Suprapubic skin (tissue), 4 donors: ENCODE measurements at regions not wholly inside any gene's neighbourhood (a gene's known extent, or its start where the extent isn't known, plus 50 kb on each side); places are given as distances from the start of the nearest gene placed in this dataset.

Experiments used
- DNase-seq, 2 donors: peaks; one replicate each; pipeline ENCODE4 v3.0.0-alpha.2; 2019; ENCODE audit warnings: low spot score in 2 of 2
- H3K27ac ChIP-seq: fragments of 200-600 bp; sonication (generic); one replicate; pipeline ENCODE4 v1.5.1; 2019
- H3K27me3 ChIP-seq: fragments of 200-600 bp; sonication (generic); one replicate; pipeline ENCODE4 v1.5.1; 2019
- H3K36me3 ChIP-seq: fragments of 200-600 bp; sonication (generic); one replicate; pipeline ENCODE4 v1.5.1; 2019
- H3K4me1 ChIP-seq: fragments of 200-600 bp; sonication (generic); one replicate; pipeline ENCODE4 v1.5.1; 2019
- H3K4me3 ChIP-seq: fragments of 200-600 bp; sonication (generic); one replicate; pipeline ENCODE4 v1.5.1; 2019; ENCODE audit warnings: mild to moderate bottlenecking
- H3K9me3 ChIP-seq: fragments of 200-600 bp; sonication (generic); one replicate; pipeline ENCODE4 v1.5.1; 2019
- CTCF ChIP-seq, 2 donors: fragments of 200-600 bp in 1 of 2; fragments of 450-650 bp in 1 of 2; sonication (generic) in 1 of 2; IDR thresholded peaks; one replicate each; pipeline ENCODE4 v1.5.1; 2016 to 2019; ENCODE audit warnings: antibody characterized with exemption in 2 of 2, mild to moderate bottlenecking in 1 of 2, moderate library complexity in 1 of 2
- EP300 ChIP-seq: sonication (generic); formaldehyde crosslinking; IDR thresholded peaks from one replicate; pipeline ENCODE4 v1.6.1; 2017; ENCODE audit warnings: antibody characterized with exemption
- POLR2A ChIP-seq, 2 donors: fragments of 450-650 bp; IDR thresholded peaks; one replicate each; pipeline ENCODE4 v1.6.1; 2017; ENCODE audit warnings: antibody characterized with exemption in 2 of 2, mild to moderate bottlenecking in 2 of 2, moderate library complexity in 2 of 2
- POLR2AphosphoS5 ChIP-seq, 3 donors: sonication (generic); formaldehyde crosslinking; IDR thresholded peaks; one replicate each; pipeline ENCODE4 v1.6.1; 2017; ENCODE audit warnings: antibody characterized with exemption in 3 of 3
- WGBS: methylation state at CpG from one replicate; pipeline ENCODE4 v1.1.5; 2018; 5-methylcytosine and 5-hydroxymethylcytosine counted together

DNA sequence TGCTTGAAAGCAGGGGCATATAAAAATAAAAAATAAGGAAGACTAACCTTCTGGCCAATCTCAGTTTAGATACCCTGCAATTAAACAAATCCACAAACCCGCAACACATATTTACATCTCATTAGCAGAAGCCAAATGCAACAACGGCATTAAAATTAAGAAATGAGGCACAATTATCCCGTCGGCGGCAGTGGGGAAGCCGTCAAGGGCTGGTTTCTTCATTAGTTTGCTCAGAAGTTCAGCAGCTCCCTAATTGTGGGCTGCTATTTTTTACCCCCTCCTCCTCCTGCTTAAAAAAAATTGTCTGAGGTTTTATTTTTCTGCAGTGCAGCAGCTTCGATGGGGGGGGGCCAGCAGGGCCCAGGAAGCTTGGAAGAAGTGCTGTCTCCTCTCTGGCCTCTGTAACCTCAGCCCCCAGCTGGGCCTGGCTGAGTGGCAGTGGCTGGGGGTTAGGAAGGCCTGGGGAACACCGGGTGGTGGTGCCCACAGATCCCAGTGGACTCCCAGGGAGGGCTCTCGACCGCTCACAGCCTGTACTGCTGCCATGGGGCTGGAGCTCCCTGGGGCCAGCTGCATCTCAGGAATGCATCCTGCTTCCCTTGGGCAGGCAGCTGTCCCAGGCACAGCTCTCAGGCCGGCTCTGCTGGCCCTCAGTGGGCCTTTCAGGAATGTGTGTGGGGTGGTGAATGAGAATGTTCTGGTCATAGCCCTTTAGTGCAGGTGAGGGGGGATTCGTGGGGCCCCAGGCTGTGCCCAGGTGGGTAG is 148.7 kb upstream of the B3GAT1 start:
- TF ChIP-seq POLR2AphosphoS5 (IDR thresholded peaks at IDR 0.05), result no peak
- TF ChIP-seq POLR2A (IDR thresholded peaks at IDR 0.05), result no peak
- no peak for TF ChIP-seq CTCF (IDR thresholded peaks at IDR 0.05)
- TF ChIP-seq EP300, result no peak
- H3K27me3 ChIP-seq, result peaks cover 5% of the 10 kb centered on the region
- no peaks in the 10 kb centered on the region for H3K9me3 ChIP-seq
- no peaks in the 10 kb centered on the region for H3K36me3 ChIP-seq
- DNase-seq, result peak; percentile 27 to 58
- no peak overlapping the region for H3K27ac ChIP-seq
- 67% methylated on average over 7 of the region's 12 CpGs for WGBS
- H3K4me3 ChIP-seq, result no peak overlapping the region
- no peaks in the 10 kb centered on the region for H3K4me1 ChIP-seq

GRCh38 chr11:134560066-134560465 is 148.0 kb upstream of the B3GAT1 start:
- no peaks in the 10 kb centered on the region for H3K4me1 ChIP-seq

DNA sequence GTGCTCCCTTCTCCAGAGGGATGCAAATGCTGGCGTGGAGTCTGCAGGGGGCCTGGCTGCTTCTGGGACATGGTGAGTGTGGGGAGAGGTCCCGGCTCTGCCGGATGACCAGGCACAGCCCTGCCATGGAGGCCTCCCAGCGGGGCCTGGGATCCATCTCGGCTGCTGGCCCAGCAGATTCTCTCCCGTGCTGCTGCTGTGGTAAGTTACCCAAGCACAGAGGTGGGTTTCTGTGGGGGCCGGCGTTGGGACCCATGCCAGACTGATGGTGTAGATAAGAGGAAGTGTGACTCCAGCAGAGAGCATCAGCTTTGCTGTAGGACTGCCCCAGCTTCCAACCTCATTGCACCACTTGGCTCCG is 147.5 kb upstream of the B3GAT1 start:
- WGBS, result 48% methylated on average over 3 of the region's 9 CpGs
- Histone ChIP-seq H3K27me3 (peaks cover 5% of the 10 kb centered on the region), H3K4me1 (no peaks in the 10 kb centered on the region), H3K4me3 (no peak overlapping the region), H3K36me3 (no peaks in the 10 kb centered on the region), H3K9me3 (no peaks in the 10 kb centered on the region), H3K27ac (no peak overlapping the region)
- peak; percentile 28 to 78 for DNase-seq
- TF ChIP-seq POLR2AphosphoS5 (IDR thresholded peaks at IDR 0.05) (no peak), POLR2A (IDR thresholded peaks at IDR 0.05) (no peak), EP300 (no peak), CTCF (IDR thresholded peaks at IDR 0.05) (no peak)

More at GRCh38 chr11:134560066-134560465, 148.0 kb upstream of the B3GAT1 start:
- TF ChIP-seq CTCF (IDR thresholded peaks at IDR 0.05) (no peak), POLR2AphosphoS5 (IDR thresholded peaks at IDR 0.05) (no peak), EP300 (no peak), POLR2A (IDR thresholded peaks at IDR 0.05) (no peak)
- Histone ChIP-seq H3K4me3 (no peak overlapping the region), H3K27ac (no peak overlapping the region), H3K36me3 (no peaks in the 10 kb centered on the region), H3K27me3 (peaks cover 5% of the 10 kb centered on the region), H3K9me3 (no peaks in the 10 kb centered on the region)
- 49% methylated on average over 6 of the region's 6 CpGs for WGBS
- peak; percentile 40 to 75 for DNase-seq

DNA sequence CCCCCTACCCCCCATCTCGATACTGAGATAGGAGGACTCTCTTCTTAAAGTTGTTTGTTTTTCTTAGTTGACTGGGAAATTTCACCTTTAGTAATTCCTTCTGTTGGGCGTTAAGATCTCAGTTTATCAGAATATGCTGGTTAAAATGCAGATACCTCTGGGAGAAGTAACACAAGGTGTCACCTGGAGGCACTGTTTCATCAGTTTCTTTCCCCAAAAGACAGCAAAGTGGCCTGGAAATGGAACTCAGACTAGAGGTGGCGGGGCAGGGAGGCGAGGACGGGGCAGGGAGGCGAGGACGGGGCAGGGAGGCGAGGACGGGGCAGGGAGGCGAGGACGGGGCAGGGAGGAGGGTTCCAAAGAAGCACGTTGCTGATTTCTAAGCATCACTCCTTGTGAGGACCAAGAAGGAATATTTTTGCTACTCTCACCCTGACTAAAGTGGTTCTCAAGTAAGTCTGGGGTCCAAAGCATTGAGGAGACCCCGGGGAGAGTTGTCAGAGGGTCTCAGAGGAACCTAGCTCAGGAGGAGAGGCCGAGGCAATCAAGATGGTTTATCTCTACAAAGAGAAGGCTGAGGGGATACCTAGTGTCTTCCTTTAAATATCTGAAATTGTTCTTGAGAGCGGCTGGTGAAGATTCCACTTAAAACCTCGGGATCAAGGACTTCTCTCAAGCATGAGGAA is 147.0 kb upstream of the B3GAT1 start:
- Histone ChIP-seq H3K9me3 (no peaks in the 10 kb centered on the region), H3K27ac (no peak overlapping the region), H3K27me3 (peaks cover 5% of the 10 kb centered on the region), H3K36me3 (no peaks in the 10 kb centered on the region), H3K4me3 (no peak overlapping the region), H3K4me1 (no peaks in the 10 kb centered on the region)
- peak; percentile 7 to 26 for DNase-seq
- TF ChIP-seq CTCF (IDR thresholded peaks at IDR 0.05) (no peak), POLR2A (IDR thresholded peaks at IDR 0.05) (no peak), POLR2AphosphoS5 (IDR thresholded peaks at IDR 0.05) (no peak), EP300 (no peak)
- 74% methylated on average over 16 of the region's 16 CpGs for WGBS

DNA sequence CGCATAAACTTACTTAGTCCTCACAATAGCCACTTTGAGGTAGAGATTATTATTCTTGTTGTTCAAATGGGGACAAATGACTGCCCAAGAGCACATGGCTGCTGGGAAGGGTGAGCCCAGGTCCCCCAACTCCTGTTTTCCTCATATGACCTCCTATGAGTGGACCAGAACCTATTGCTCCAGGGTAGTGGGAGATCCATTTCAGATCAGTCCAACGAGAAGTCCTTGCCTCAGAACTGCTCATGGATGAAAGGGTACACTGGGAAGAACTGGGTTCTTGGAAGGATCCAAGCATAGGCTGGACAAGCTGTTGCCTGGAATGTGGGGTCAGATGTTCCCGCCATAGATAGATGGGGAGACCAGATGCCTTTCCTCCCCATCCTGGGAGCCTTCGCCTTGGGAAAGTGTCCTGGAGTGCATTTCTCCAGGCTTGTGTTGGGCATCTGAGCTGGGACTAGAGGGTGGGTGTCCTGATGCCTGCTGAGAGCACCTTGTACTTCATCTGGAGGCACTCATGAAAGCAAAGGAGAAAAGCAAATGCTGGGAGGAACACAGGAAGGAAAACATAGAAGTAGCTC is 146.3 kb upstream of the B3GAT1 start:
- DNase-seq, result peak in 1 of 2 donors; percentile 14
- no peak overlapping the region for H3K4me3 ChIP-seq
- WGBS, result 96% methylated on average over 3 of the region's 4 CpGs
- no peak overlapping the region for H3K27ac ChIP-seq
- TF ChIP-seq CTCF (IDR thresholded peaks at IDR 0.05), result no peak
- no peak for TF ChIP-seq POLR2AphosphoS5 (IDR thresholded peaks at IDR 0.05)
- no peak for TF ChIP-seq EP300
- no peak for TF ChIP-seq POLR2A (IDR thresholded peaks at IDR 0.05)
- peaks cover 5% of the 10 kb centered on the region for H3K27me3 ChIP-seq
- H3K9me3 ChIP-seq, result no peaks in the 10 kb centered on the region
- H3K36me3 ChIP-seq, result no peaks in the 10 kb centered on the region
- no peaks in the 10 kb centered on the region for H3K4me1 ChIP-seq
